Skeletal muscle satellite cell (primary cell): ENCODE measurements at regions not wholly inside any gene's neighbourhood (a gene's known extent, or its start where the extent isn't known, plus 50 kb on each side); places are given as distances from the start of the nearest gene placed in this dataset.

ENCODE experiments used
- H3K27me3 ChIP-seq: 2 replicates; pipeline ENCODE4 v1.7.0; 2013; ENCODE audit warnings: low read length; ENCODE audit not compliant: control insufficient read depth, insufficient read depth
- H3K36me3 ChIP-seq: 2 replicates; pipeline ENCODE4 v1.7.0; 2013; ENCODE audit warnings: mild to moderate bottlenecking, control low read depth, low read length; ENCODE audit not compliant: insufficient read depth
- H3K4me1 ChIP-seq: 2 replicates; pipeline ENCODE4 v1.7.0; 2013; ENCODE audit warnings: low read length; ENCODE audit not compliant: control insufficient read depth, insufficient read depth
- H3K4me2 ChIP-seq: 2 replicates; pipeline ENCODE4 v1.7.0; 2013; ENCODE audit warnings: mild to moderate bottlenecking, low read length
- H3K4me3 ChIP-seq: 2 replicates; pipeline ENCODE4 v1.7.0; 2013; ENCODE audit warnings: low read length
- H3K9ac ChIP-seq: 2 replicates; pipeline ENCODE4 v1.7.0; 2013; ENCODE audit warnings: mild to moderate bottlenecking, low read depth, low read length, moderate library complexity
- H3K9me3 ChIP-seq: replicated peaks from 2 replicates; pipeline ENCODE4 v1.7.0; 2013; ENCODE audit warnings: mild to moderate bottlenecking, control low read depth, low read length

DNA sequence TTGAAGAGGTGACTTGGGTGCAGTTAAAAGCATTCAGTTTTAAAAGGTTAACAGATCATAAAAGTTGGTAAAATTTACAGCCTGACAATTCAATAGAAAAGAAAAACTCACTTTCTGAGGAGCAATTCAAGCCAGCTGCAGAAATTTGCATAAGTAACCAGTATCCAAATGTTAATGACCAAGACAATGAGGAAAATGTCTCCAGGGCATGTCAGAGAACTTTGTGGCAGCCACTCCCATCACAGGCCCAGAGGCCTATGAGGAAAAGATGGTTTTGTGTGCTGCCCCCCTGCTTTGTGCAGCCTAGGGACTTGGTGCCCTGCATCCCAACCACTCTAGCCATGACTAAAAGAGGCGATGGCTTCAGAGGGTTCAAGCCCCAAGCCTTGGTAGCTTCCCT, 1406.5 kb upstream of the ACO1 start:
- H3K4me1 ChIP-seq: no peaks in the 10 kb centered on the region
- no peaks in the 10 kb centered on the region for H3K36me3 ChIP-seq
- no peak overlapping the region for H3K4me2 ChIP-seq
- peaks cover 15% of the 10 kb centered on the region for H3K9me3 ChIP-seq
- H3K27me3 ChIP-seq: no peaks in the 10 kb centered on the region
- H3K4me3 ChIP-seq: no peak overlapping the region
- H3K9ac ChIP-seq: no peak overlapping the region

DNA sequence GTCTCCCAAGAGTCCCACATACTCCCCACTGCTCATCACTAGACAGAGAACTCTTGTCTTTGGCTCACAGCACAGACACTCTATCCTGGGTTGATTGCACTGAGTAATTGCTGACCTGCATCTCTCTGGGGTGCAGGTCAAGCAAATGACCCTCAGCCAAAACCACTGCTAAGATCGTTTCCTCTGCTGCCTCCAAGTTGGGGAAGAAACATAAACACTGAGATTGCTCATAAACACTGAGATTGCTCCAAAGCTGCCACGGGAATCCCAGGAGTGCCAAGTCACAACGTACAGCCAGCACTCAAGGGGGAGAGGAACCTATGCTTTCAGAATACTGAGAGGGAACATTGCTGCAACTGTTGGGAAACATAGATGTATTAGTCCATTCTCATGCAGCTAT, 1402.1 kb upstream of the ACO1 start:
- peaks cover 15% of the 10 kb centered on the region for H3K9me3 ChIP-seq
- no peak overlapping the region for H3K9ac ChIP-seq
- H3K4me1 ChIP-seq: no peaks in the 10 kb centered on the region
- no peak overlapping the region for H3K4me2 ChIP-seq
- no peaks in the 10 kb centered on the region for H3K36me3 ChIP-seq
- H3K27me3 ChIP-seq: no peaks in the 10 kb centered on the region
- H3K4me3 ChIP-seq: no peak overlapping the region

GRCh38 chr9:30995956-30996738, 1388.3 kb upstream of the ACO1 start:
- no peaks in the 10 kb centered on the region for H3K4me1 ChIP-seq
- no peak overlapping the region for H3K4me3 ChIP-seq
- H3K4me2 ChIP-seq: no peak overlapping the region
- H3K9me3 ChIP-seq: no peaks in the 10 kb centered on the region
- no peak overlapping the region for H3K9ac ChIP-seq
- H3K27me3 ChIP-seq: no peaks in the 10 kb centered on the region
- H3K36me3 ChIP-seq: no peaks in the 10 kb centered on the region

GRCh38 chr9:30996761-30997160, 1387.7 kb upstream of the ACO1 start:
- Histone ChIP-seq H3K4me1 (no peaks in the 10 kb centered on the region), H3K27me3 (no peaks in the 10 kb centered on the region), H3K36me3 (no peaks in the 10 kb centered on the region), H3K9me3 (no peaks in the 10 kb centered on the region), H3K4me3 (no peak overlapping the region), H3K4me2 (no peak overlapping the region), H3K9ac (no peak overlapping the region)

GRCh38 chr9:30997291-30997690, 1387.2 kb upstream of the ACO1 start:
- H3K9ac ChIP-seq: no peak overlapping the region
- no peaks in the 10 kb centered on the region for H3K36me3 ChIP-seq
- H3K4me3 ChIP-seq: no peak overlapping the region
- H3K4me1 ChIP-seq: no peaks in the 10 kb centered on the region
- no peak overlapping the region for H3K4me2 ChIP-seq
- no peaks in the 10 kb centered on the region for H3K27me3 ChIP-seq
- no peaks in the 10 kb centered on the region for H3K9me3 ChIP-seq

DNA sequence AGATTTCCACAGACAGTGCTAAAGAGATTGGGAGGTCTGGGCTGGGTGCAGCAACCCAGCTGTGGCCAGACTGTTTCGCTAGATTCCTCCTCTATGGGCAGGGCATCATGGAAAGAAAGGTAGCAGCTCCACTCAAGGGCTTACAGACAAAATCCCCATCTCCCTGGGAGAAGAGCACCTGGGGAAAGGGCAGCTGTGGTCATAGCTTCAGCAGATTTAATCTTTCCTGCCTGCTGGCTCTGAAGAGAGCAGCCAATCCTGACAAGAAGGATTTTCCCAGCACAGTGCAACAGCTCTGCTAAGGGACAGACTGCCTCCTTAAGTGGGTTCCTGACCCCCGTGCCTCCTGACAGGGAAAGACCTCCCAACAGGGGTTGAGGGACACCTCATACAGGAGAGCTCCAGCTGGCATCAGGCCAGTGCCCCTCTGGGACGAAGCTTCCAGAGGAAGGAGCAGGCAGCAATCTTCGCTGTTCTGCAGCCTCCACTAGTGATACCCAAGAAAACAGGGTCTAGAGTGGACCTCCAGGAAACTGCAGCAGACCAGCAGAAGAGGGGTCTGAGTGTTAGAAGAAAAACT, 1379.3 kb upstream of the ACO1 start:
- Histone ChIP-seq H3K36me3 (no peaks in the 10 kb centered on the region), H3K9ac (no peak overlapping the region), H3K9me3 (no peaks in the 10 kb centered on the region), H3K4me1 (no peaks in the 10 kb centered on the region), H3K27me3 (no peaks in the 10 kb centered on the region), H3K4me3 (no peak overlapping the region), H3K4me2 (no peak overlapping the region)

GRCh38 chr9:31013371-31013770, 1371.1 kb upstream of the ACO1 start:
- Histone ChIP-seq H3K4me1 (no peaks in the 10 kb centered on the region), H3K9ac (no peak overlapping the region), H3K9me3 (no peaks in the 10 kb centered on the region), H3K4me3 (no peak overlapping the region), H3K36me3 (no peaks in the 10 kb centered on the region), H3K4me2 (no peak overlapping the region), H3K27me3 (no peaks in the 10 kb centered on the region)

DNA sequence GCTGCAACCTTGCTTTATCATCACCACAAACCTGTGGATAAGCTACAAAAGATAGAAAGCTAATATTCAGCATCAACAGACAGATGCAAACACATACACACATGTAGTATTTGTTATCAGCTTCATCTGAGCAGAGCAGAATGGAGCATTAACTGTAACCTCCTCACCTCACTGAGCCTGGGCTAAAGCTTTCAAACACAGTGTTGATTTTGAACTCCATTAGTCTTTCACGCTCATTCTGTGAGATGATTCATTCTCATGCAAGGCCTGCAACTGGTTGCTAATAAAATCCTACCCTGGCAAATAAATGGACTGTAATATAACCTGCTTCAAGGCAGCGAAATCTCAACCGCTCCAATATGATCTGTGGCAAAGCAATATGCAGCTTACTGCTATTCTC, 1360.6 kb upstream of the ACO1 start:
- Histone ChIP-seq H3K9me3 (no peaks in the 10 kb centered on the region), H3K4me1 (no peaks in the 10 kb centered on the region), H3K27me3 (no peaks in the 10 kb centered on the region), H3K9ac (no peak overlapping the region), H3K4me2 (no peak overlapping the region), H3K36me3 (no peaks in the 10 kb centered on the region), H3K4me3 (no peak overlapping the region)

DNA sequence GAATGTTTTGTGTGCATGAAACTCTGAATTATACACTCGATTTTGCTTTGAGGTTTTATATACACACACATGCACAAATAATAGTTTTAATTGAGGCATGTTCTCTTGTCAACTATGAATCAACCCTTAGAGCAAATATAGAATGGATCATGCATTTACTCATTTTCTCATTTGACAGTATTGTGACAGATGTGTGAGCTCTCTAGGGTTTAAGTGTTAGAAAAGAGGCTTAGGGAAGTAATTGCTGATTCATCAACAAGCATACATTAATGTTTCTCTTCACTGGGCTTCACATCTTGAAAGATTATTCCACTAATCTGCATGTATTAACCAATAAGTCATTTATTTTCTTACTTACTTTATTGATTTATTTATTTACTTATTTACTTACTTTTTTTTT, 1356.8 kb upstream of the ACO1 start:
- Histone ChIP-seq H3K36me3 (no peaks in the 10 kb centered on the region), H3K4me1 (no peaks in the 10 kb centered on the region), H3K9me3 (no peaks in the 10 kb centered on the region), H3K4me3 (no peak overlapping the region), H3K4me2 (no peak overlapping the region), H3K9ac (no peak overlapping the region), H3K27me3 (no peaks in the 10 kb centered on the region)

- Histone ChIP-seq H3K4me2 (no peak overlapping the region), H3K4me3 (no peak overlapping the region), H3K4me1 (no peaks in the 10 kb centered on the region), H3K36me3 (no peaks in the 10 kb centered on the region), H3K9me3 (no peaks in the 10 kb centered on the region), H3K9ac (no peak overlapping the region), H3K27me3 (no peaks in the 10 kb centered on the region)
Measured at GRCh38 chr9:31028137-31028536, 1356.3 kb upstream of the ACO1 start.

- Histone ChIP-seq H3K9ac (no peak overlapping the region), H3K27me3 (no peaks in the 10 kb centered on the region)
Measured at GRCh38 chr9:31030741-31031202, 1353.7 kb upstream of the ACO1 start.

DNA sequence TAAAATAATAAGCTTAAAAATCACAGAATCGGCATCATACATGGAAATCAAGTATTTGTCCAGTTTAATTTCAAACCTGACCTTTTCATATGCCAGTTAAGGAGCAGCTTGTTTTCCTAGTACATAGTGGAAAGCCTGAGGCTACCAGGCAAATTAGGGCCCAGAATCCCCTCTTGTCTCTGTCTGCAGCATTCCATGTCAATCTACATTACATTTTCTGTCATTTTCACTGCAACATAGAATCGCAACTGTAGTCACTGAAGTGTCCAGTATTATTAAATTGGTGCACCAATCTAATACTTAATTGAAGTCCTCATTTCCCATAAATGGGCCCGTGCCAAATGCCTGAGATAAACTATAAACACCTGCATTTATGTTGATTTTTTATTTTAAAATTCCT, 1352.2 kb upstream of the ACO1 start:
- no peak overlapping the region for H3K4me3 ChIP-seq
- no peak overlapping the region for H3K4me2 ChIP-seq
- H3K9me3 ChIP-seq: no peaks in the 10 kb centered on the region
- no peak overlapping the region for H3K9ac ChIP-seq
- no peaks in the 10 kb centered on the region for H3K27me3 ChIP-seq
- no peaks in the 10 kb centered on the region for H3K36me3 ChIP-seq
- no peaks in the 10 kb centered on the region for H3K4me1 ChIP-seq

More at GRCh38 chr9:31030741-31031202, 1353.7 kb upstream of the ACO1 start:
- H3K4me1 ChIP-seq: no peaks in the 10 kb centered on the region
- no peaks in the 10 kb centered on the region for H3K36me3 ChIP-seq
- H3K4me2 ChIP-seq: no peak overlapping the region
- no peak overlapping the region for H3K4me3 ChIP-seq
- H3K9me3 ChIP-seq: no peaks in the 10 kb centered on the region
